Liver (tissue), 8 donors: ENCODE measurements at regions not wholly inside any gene's neighbourhood (a gene's known extent, or its start where the extent isn't known, plus 50 kb on each side); places are given as distances from the start of the nearest gene placed in this dataset.

Experiments
- DNase-seq: peaks from one replicate; pipeline ENCODE4 v3.0.0-alpha.2; 2017; ENCODE audit warnings: low spot score
- H3K27ac ChIP-seq, 2 donors: one replicate each; pipeline ENCODE4 v1.7.0; 2013; ENCODE audit warnings: inconsistent platforms in 2 of 2, low read length in 2 of 2, control low read depth in 1 of 2, low read depth in 1 of 2, mild to moderate bottlenecking in 1 of 2
- H3K27me3 ChIP-seq, 4 donors: one replicate each; pipeline versions ENCODE4 v1.6.1 to v1.7.0; 2013; ENCODE audit warnings: low read length in 3 of 4, inconsistent platforms in 1 of 4, mild to moderate bottlenecking in 1 of 4, moderate library complexity in 1 of 4; ENCODE audit not compliant: control insufficient read depth in 4 of 4, insufficient read depth in 4 of 4
- H3K36me3 ChIP-seq, 4 donors: one replicate each; pipeline versions ENCODE4 v1.6.1 to v1.7.0; 2013; ENCODE audit warnings: low read length in 3 of 4, mild to moderate bottlenecking in 3 of 4, low read depth in 1 of 4, moderate library complexity in 1 of 4; ENCODE audit not compliant: control insufficient read depth in 4 of 4, insufficient read depth in 3 of 4
- H3K4me1 ChIP-seq, 4 donors: one replicate each; pipeline versions ENCODE4 v1.6.1 to v1.7.0; 2013; ENCODE audit warnings: low read length in 3 of 4, mild to moderate bottlenecking in 3 of 4, moderate library complexity in 1 of 4; ENCODE audit not compliant: control insufficient read depth in 4 of 4, insufficient read depth in 4 of 4
- H3K4me3 ChIP-seq, 3 donors: one replicate each; pipeline versions ENCODE4 v1.6.1 to v1.7.0; 2013; ENCODE audit warnings: low read length in 3 of 3, control low read depth in 1 of 3, low read depth in 1 of 3, mild to moderate bottlenecking in 1 of 3
- H3K9ac ChIP-seq, 2 donors: one replicate each; pipeline ENCODE4 v1.7.0; 2013; ENCODE audit warnings: low read length in 2 of 2, mild to moderate bottlenecking in 2 of 2, moderate library complexity in 2 of 2, control low read depth in 1 of 2, low read depth in 1 of 2
- H3K9me3 ChIP-seq, 4 donors: one replicate each; pipeline versions ENCODE4 v1.6.1 to v1.7.0; 2013; ENCODE audit warnings: low read length in 3 of 4; ENCODE audit not compliant: control insufficient read depth in 4 of 4
- EGR1 ChIP-seq, 2 donors: IDR thresholded peaks; 2 replicates each; pipeline ENCODE4 v1.6.1; 2016 to 2018; ENCODE audit warnings: antibody characterized with exemption in 2 of 2, low read depth in 2 of 2
- FOXA1 ChIP-seq: IDR thresholded peaks from 2 replicates; pipeline ENCODE4 v1.6.1; 2016; ENCODE audit warnings: antibody characterized with exemption
- FOXA2 ChIP-seq: IDR thresholded peaks from 2 replicates; pipeline ENCODE4 v1.6.1; 2016; ENCODE audit warnings: antibody characterized with exemption
- GABPA ChIP-seq, 2 donors: IDR thresholded peaks in 1 of 2; conservative IDR thresholded peaks in 1 of 2; 2 replicates each; pipeline ENCODE4 v1.6.1; 2016; ENCODE audit warnings: antibody characterized with exemption in 2 of 2, mild to moderate bottlenecking in 1 of 2, moderate library complexity in 1 of 2
- HNF4A ChIP-seq, 2 donors: conservative IDR thresholded peaks; 2 replicates each; pipeline ENCODE4 v1.6.1; 2016; ENCODE audit warnings: antibody characterized with exemption in 2 of 2, mild to moderate bottlenecking in 2 of 2
- HNF4G ChIP-seq: IDR thresholded peaks from 2 replicates; pipeline ENCODE4 v1.6.1; 2016; ENCODE audit warnings: antibody characterized with exemption
- JUND ChIP-seq, 2 donors: IDR thresholded peaks; 2 replicates each; pipeline ENCODE4 v1.6.1; 2016; ENCODE audit warnings: antibody characterized with exemption in 2 of 2
- NR2F2 ChIP-seq: IDR thresholded peaks from 2 replicates; pipeline ENCODE4 v1.6.1; 2016; ENCODE audit warnings: antibody characterized with exemption
- RAD21 ChIP-seq, 2 donors: IDR thresholded peaks; 2 replicates each; pipeline ENCODE4 v1.6.1; 2016; ENCODE audit warnings: antibody characterized with exemption in 2 of 2, mild to moderate bottlenecking in 2 of 2
- RXRA ChIP-seq, 2 donors: IDR thresholded peaks; 2 replicates each; pipeline ENCODE4 v1.6.1; 2017 to 2018; ENCODE audit warnings: antibody characterized with exemption in 2 of 2, mild to moderate bottlenecking in 1 of 2
- SP1 ChIP-seq: IDR thresholded peaks from 2 replicates; pipeline ENCODE4 v1.6.1; 2018; ENCODE audit warnings: antibody characterized with exemption, mild to moderate bottlenecking
- TAF1 ChIP-seq: conservative IDR thresholded peaks from 2 replicates; pipeline ENCODE4 v1.6.1; 2016; ENCODE audit warnings: antibody characterized with exemption, mild to moderate bottlenecking
- YY1 ChIP-seq: IDR thresholded peaks from 2 replicates; pipeline ENCODE4 v1.6.1; 2016; ENCODE audit warnings: antibody characterized with exemption, mild to moderate bottlenecking
- WGBS: extraction: QIAGEN DNeasy Blood & Tissue Kit; methylation state at CpG from one replicate; pipeline ENCODE4 v1.1.7; 2013; 5-methylcytosine and 5-hydroxymethylcytosine counted together
- TF ChIP-seq, protein P1 (sequence below): fragments of 150-350 bp; IDR thresholded peaks from 2 replicates; pipeline ENCODE4 v1.5.1; 2017; ENCODE audit warnings: improper control_type of control experiment, low read depth, low read length; ENCODE audit not compliant: missing input control
- TF ChIP-seq, protein P2 (sequence below): IDR thresholded peaks from 2 replicates; pipeline ENCODE4 v1.6.1; 2016; ENCODE audit warnings: antibody characterized with exemption, mild to moderate bottlenecking
- TF ChIP-seq, protein P3 (sequence below): IDR thresholded peaks from 2 replicates; pipeline ENCODE4 v1.6.1; 2016; ENCODE audit warnings: antibody characterized with exemption
- TF ChIP-seq, protein P4 (sequence below): IDR thresholded peaks from 2 replicates; pipeline ENCODE4 v1.6.1; 2016; ENCODE audit warnings: antibody characterized with exemption
- TF ChIP-seq, protein P5 (sequence below): IDR thresholded peaks from 2 replicates; pipeline ENCODE4 v1.6.1; 2016; ENCODE audit warnings: antibody characterized with exemption
- donor health status: healthy.
- donor health status: healthy.
- donor health status: healthy.
- donor health status: healthy.
- donor health status: healthy.

DNA sequence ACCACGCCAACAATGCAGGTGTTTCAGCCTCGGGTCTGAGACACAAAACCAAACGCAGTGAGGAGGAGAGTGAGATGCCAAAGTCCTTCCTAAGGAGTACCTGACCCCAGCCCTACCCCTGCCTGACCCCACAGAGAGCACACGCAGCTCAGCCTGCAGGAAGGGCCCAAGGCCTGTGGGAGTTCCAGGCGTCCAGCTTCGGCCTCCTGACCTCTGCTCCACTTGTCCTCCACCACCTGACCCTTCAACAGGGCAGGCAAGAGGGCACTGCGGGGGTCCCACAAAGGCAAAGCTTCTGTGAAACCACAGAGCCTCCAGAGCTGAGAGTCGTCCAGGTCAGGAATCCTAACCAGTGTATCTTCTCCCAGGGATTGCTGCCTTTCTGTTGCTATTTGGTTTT is 122.0 kb upstream of the PPP2R2D start:
- no peak for DNase-seq
- Histone ChIP-seq H3K4me3 (no peak overlapping the region), H3K9me3 (peaks cover 7 to 21% (median 18%) of the 10 kb centered on the region in 4 donors), H3K4me1 (no peaks in the 10 kb centered on the region), H3K27ac (no peak overlapping the region), H3K27me3 (no peaks in the 10 kb centered on the region), H3K36me3 (no peaks in the 10 kb centered on the region), H3K9ac (no peak overlapping the region)
- no peak for TF ChIP-seq YY1
- TF ChIP-seq RAD21 (IDR thresholded peaks at IDR 0.05), result no peak
- TF ChIP-seq, protein P1, sequence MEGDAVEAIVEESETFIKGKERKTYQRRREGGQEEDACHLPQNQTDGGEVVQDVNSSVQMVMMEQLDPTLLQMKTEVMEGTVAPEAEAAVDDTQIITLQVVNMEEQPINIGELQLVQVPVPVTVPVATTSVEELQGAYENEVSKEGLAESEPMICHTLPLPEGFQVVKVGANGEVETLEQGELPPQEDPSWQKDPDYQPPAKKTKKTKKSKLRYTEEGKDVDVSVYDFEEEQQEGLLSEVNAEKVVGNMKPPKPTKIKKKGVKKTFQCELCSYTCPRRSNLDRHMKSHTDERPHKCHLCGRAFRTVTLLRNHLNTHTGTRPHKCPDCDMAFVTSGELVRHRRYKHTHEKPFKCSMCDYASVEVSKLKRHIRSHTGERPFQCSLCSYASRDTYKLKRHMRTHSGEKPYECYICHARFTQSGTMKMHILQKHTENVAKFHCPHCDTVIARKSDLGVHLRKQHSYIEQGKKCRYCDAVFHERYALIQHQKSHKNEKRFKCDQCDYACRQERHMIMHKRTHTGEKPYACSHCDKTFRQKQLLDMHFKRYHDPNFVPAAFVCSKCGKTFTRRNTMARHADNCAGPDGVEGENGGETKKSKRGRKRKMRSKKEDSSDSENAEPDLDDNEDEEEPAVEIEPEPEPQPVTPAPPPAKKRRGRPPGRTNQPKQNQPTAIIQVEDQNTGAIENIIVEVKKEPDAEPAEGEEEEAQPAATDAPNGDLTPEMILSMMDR, result no peak
- TF ChIP-seq GABPA (IDR thresholded peaks at IDR 0.05 in 1 of 2, conservative IDR thresholded peaks at IDR 0.05 in 1 of 2), result no peak
- TF ChIP-seq, protein P2, sequence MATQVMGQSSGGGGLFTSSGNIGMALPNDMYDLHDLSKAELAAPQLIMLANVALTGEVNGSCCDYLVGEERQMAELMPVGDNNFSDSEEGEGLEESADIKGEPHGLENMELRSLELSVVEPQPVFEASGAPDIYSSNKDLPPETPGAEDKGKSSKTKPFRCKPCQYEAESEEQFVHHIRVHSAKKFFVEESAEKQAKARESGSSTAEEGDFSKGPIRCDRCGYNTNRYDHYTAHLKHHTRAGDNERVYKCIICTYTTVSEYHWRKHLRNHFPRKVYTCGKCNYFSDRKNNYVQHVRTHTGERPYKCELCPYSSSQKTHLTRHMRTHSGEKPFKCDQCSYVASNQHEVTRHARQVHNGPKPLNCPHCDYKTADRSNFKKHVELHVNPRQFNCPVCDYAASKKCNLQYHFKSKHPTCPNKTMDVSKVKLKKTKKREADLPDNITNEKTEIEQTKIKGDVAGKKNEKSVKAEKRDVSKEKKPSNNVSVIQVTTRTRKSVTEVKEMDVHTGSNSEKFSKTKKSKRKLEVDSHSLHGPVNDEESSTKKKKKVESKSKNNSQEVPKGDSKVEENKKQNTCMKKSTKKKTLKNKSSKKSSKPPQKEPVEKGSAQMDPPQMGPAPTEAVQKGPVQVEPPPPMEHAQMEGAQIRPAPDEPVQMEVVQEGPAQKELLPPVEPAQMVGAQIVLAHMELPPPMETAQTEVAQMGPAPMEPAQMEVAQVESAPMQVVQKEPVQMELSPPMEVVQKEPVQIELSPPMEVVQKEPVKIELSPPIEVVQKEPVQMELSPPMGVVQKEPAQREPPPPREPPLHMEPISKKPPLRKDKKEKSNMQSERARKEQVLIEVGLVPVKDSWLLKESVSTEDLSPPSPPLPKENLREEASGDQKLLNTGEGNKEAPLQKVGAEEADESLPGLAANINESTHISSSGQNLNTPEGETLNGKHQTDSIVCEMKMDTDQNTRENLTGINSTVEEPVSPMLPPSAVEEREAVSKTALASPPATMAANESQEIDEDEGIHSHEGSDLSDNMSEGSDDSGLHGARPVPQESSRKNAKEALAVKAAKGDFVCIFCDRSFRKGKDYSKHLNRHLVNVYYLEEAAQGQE, result no peak
- TF ChIP-seq NR2F2, result no peak
- TF ChIP-seq RXRA (IDR thresholded peaks at IDR 0.05), result no peak
- TF ChIP-seq, protein P3, sequence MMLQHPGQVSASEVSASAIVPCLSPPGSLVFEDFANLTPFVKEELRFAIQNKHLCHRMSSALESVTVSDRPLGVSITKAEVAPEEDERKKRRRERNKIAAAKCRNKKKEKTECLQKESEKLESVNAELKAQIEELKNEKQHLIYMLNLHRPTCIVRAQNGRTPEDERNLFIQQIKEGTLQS, result no peak
- TF ChIP-seq TAF1, result no peak
- TF ChIP-seq SP1, result no peak
- TF ChIP-seq, protein P4, sequence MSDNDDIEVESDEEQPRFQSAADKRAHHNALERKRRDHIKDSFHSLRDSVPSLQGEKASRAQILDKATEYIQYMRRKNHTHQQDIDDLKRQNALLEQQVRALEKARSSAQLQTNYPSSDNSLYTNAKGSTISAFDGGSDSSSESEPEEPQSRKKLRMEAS, result no peak
- no peak for TF ChIP-seq FOXA2
- TF ChIP-seq HNF4G, result no peak
- TF ChIP-seq HNF4A (conservative IDR thresholded peaks at IDR 0.05), result no peak
- no peak for TF ChIP-seq EGR1 (IDR thresholded peaks at IDR 0.05; ENCODE audit: low read depth in 2 of 2)
- TF ChIP-seq, protein P5, sequence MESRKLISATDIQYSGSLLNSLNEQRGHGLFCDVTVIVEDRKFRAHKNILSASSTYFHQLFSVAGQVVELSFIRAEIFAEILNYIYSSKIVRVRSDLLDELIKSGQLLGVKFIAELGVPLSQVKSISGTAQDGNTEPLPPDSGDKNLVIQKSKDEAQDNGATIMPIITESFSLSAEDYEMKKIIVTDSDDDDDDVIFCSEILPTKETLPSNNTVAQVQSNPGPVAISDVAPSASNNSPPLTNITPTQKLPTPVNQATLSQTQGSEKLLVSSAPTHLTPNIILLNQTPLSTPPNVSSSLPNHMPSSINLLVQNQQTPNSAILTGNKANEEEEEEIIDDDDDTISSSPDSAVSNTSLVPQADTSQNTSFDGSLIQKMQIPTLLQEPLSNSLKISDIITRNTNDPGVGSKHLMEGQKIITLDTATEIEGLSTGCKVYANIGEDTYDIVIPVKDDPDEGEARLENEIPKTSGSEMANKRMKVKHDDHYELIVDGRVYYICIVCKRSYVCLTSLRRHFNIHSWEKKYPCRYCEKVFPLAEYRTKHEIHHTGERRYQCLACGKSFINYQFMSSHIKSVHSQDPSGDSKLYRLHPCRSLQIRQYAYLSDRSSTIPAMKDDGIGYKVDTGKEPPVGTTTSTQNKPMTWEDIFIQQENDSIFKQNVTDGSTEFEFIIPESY, result no peak
- no peak for TF ChIP-seq JUND (IDR thresholded peaks at IDR 0.05)
- no peak for TF ChIP-seq FOXA1
- WGBS, result 87% methylated on average over 8 of the region's 8 CpGs
